NCI-H1048 (cell line): ENCODE measurements at regions not wholly inside any gene's neighbourhood (a gene's known extent, or its start where the extent isn't known, plus 50 kb on each side); places are given as distances from the start of the nearest gene placed in this dataset.

Source experiments
- DNase-seq: peaks from one replicate; lab custom pipeline; 2025; lab: John Stamatoyannopoulos, UW

- DNase-seq, result no peak
These were observed 73.4 kb upstream of the SYT6 start for GRCh38 chr1:114227059-114227458.

- no peak for DNase-seq
These were observed 70.7 kb upstream of the SYT6 start for GRCh38 chr1:114224196-114224907.

- DNase-seq, result no peak
These were observed 69.3 kb upstream of the SYT6 start for GRCh38 chr1:114222920-114223319.

- no peak for DNase-seq
These were observed 65.7 kb upstream of the SYT6 start for GRCh38 chr1:114219172-114219868.

GRCh38 chr1:114218361-114219171, 64.9 kb upstream of the SYT6 start:
- no peak for DNase-seq

GRCh38 chr1:114216431-114217173, 62.9 kb upstream of the SYT6 start:
- no peak for DNase-seq

GRCh38 chr1:114215436-114215835, 61.8 kb upstream of the SYT6 start:
- DNase-seq, result no peak

- no peak for DNase-seq
These were observed 60.3 kb upstream of the SYT6 start for GRCh38 chr1:114214016-114214415.

GRCh38 chr1:114209971-114210370, 56.3 kb upstream of the SYT6 start:
- no peak for DNase-seq

GRCh38 chr1:114208714-114209113, 55.0 kb upstream of the SYT6 start:
- DNase-seq, result no peak

- DNase-seq, result no peak
These were observed 54.4 kb upstream of the SYT6 start for GRCh38 chr1:114208106-114208505.

GRCh38 chr1:114207635-114208034, 54.0 kb upstream of the SYT6 start:
- DNase-seq, result no peak

- DNase-seq, result no peak
These were observed 52.7 kb upstream of the SYT6 start for GRCh38 chr1:114206392-114206791.

- no peak for DNase-seq
These were observed 50.0 kb upstream of the SYT6 start for GRCh38 chr1:114203595-114204128.
